ENCODE measurements at regions not wholly inside any gene's neighbourhood (a gene's known extent, or its start where the extent isn't known, plus 50 kb on each side); places are given as distances from the start of the nearest gene placed in this dataset.

DNA sequence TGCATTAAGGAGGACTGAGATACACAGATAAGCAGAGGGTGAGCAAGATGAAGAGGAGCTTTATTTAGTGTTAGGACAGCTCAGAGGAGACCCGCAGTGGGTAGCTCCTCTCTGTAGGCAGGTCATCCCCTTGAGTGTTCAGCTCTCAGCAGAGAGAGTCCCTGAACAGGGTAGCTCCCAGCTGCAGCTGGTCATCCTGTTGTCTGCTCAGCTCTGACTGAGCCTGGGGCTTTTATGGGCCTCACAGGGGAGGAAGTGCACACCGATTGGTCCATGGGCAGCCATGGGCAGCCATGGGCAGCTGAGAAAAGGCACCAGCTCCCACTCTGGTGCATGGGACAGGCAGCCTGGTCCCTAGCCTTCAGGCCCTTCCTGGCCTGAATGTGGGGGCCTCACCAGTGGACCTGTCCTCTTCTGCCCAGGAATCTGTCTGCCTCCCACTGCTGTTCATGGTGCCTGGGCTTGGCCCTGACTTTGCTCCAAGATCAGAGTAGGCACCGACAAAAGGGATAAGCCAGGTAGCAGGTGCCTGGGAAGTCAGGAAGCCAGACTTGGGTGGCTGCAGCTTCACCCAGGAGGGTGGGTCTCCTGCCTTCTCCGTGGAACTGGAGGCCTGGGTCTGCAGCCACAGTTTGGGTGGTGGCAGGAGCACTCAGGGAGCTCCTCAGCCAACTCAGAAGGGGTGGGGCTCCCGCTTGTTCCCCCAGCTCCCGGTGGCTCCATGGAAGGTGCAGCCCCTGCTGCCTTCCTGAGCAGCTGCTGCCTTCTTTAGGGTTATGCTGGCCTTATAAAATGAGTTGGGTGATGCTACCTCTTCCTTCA, 54.7 kb downstream of the MYEOV start:
- FAIRE-seq, result no peak

DNA sequence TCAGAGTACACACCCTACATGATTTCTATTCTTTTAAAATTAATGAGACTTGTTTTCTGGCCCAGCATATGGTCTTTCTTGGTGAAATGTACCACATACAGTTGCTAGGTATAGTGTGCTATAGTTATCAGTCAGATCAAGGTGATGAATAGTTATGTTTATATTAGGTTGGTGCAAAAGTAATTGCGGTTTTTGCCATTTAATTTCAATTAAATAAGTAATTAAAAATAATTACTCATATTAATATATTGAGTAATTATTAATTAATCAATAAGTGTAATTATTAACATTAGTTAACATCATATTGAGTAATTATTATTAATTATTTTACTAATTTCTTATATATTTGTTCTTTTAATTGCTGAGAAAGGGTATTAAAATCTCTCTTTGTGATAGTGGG, 56.1 kb downstream of the MYEOV start:
- FAIRE-seq, result no peak

DNA sequence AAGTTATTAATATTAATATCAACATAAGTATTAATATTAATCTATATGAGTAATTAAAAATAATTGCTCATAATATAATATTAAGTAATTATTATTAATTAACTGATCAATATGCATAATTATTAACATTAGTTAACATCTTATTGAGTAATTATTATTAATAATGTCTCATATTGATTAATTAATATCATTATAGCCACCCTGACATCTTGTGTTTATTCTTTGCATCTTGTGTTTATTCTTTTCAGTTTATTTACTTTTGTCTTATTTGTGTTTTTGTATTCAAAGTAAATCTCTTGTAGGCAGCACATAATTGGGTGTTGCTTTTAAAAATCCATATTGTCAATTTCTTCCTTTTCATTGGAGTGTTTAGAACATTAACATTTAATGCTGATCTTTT, 56.6 kb downstream of the MYEOV start:
- peak; percentile 95 for FAIRE-seq

DNA sequence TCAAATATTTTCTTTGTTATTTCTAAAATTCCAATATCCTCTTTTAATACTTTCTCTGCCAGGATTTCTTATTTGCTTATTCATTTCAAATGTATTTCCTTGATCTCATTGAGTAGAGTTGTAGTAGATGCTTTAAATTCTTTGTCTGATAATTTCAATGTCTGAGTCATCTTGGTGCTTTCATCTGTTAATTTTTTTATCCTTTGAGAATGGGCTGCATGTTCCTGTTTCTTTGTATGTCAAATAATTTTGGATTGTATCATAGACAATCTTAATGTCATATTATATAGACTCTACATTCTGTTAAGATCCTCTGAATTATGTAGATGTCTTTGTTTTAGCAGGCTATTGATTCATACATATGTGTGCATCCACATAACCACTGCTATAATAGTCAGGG, 57.5 kb downstream of the MYEOV start:
- no peak for FAIRE-seq

DNA sequence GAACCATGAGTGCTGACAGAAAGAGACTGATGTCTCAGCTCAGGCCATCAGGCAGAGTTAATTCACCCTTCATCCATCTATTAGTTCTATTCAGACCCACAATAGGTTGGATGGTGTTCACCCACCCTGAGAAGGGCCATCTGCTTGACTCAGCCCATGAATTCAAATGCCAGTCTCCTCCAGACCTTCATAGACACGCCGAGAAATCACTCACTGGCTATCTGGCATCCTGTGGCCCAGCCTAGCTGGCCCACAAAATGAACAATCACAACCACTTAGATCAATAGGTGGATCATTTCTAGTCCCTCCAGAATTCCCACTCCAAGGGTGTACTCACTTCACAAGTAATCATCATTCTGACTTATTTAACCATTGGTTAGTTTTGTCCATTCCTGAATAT, 58.2 kb downstream of the MYEOV start:
- no peak for FAIRE-seq

DNA sequence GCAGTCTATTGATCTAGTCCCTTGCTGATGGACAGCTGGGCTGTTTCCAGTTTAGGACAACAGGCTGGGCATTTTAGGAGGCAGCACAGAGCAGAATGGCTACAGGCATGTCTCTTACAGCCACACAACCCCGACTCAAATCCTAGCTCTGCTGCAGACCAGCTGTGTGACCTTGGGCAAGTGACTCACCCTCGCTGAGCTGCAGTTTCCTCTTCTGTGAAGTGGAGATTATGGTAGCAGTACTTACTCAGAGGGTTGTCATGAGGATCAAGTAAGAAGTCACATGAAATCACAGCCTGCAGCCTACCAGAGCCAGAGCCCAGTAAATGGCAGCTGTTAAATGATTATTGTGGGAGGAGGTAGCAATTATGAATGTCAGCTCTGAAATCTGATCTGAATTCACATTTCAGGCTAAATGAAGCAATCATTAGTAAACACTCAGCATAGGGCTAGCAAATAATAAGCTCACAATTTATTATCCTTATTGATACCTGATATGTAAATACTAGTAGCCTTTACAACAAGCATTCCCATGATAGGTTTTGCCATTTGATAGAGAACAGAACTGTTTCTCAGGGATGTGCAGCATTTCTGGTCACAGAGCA, 58.9 kb downstream of the MYEOV start:
- no peak for FAIRE-seq

DNA sequence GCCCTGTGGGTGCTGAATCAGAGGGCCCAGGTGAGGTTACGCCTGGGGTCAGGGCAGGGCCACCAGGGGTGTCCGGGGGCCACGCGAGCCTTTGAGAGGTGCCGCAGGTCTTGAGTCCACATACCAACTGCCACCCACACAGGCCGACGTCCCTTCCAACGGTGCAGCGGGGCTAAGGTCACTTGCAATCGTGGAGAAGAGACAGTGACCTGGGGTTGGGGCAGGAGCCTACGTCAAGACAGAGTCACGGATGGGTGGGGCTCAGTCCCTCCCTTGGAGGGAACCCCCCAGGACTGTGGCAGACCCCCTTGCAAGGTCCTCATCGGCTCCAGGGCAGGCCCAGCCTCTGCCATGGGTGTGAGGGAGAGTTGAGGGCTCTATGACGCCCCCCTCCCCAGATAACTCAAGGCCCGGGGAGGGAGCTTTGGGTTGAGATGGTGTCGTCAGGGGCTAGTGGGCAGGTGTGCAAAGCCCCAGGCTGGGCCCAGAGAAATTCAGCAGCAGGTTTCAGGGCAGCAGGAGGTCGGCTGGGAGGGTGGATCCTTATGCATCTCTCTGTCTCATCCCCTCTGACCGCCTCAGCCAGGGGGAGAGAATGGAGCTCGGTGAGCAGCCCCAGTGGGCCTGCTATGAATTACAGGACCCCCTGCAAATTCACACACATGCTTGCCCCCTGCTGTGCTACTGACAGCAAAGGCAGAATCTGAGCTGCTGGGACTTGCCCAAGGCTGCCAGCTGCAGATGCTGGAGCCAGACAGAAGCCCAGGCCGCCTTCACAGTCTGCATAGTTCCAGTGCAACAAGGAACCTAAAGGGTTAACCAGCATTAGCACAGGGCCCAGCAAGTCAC, 60.0 kb downstream of the MYEOV start:
- FAIRE-seq, result no peak

DNA sequence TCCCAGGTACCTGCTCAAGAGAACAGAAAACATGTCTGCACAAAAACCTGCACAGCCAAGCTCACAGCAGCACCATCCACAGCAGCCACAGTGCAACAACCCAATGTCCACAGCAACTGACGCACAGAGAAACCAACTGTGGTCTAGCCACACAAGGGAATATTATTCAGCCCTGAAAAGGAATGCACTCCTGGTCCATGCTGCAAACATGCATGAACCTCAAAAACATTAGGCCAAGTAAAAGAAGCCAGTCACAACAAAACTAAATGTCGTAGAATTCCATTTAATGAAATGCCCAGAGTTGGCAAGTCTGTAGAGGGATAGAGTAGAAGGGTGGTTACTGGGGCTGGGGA, 60.6 kb downstream of the MYEOV start:
- no peak for FAIRE-seq

DNA sequence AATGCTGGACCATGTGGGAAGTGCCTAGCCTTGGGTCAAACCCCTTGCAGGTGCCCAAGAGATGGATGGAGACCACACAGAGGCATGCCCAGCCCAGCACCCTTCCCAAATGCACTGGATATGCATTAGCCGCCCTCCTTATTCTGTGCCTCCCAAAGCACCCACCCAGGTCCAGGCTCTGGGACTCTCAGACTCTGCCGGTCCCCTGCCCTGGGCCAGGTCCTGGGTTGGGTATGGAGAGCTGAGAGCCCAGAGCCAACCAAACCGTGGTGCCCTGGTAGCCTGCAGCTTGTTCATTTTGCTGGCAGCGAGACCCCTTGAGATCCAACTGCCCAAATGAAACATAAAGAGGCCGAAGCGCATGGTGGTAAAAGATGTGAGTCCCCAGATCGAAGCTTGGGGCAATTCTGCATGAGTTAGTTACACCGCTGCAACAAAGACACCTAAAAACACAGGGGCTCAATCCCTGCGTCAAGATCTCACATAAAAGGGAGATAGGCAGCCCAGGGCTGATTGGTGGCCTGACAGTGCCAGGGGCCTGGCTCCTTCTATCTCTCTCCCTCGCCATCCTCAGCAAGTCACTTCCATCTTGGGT, 61.5 kb downstream of the MYEOV start:
- no peak for FAIRE-seq

DNA sequence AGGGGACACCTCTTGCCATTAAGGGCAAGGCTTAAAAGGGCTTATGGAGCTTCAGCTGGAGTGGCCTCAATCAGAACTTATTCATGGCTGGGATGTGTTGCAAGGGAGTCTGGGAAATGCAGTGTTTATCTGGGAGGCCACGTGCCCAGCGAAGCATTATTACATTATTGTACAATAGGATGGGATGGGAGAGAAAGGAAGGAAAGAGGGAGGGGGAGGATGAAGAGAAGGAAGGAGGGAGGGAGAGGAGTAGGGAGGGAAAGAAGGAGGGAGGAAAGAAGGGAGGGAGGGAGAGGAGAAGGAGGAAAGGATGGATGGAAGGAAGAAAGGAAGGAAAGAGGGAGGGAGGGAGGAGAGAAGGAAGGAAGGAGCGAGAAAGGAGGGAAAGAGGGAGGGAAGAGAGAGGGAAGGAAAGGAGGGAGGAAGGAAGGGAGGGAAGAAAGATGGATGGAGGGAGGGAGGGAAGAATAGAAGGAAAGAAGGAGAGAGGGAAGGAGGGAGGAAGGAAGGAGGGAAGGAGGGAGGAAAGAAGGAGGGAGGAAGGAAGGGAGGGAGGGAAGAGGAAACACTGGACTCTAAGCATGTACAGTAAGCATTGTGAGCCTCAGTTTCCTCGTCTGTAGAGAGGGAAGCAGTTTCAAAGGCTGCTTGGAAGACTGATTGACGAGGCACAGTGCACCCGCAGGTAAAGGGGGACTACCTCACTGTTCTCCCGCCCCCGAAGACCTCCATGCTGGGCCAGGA, 62.2 kb downstream of the MYEOV start:
- no peak for FAIRE-seq

DNA sequence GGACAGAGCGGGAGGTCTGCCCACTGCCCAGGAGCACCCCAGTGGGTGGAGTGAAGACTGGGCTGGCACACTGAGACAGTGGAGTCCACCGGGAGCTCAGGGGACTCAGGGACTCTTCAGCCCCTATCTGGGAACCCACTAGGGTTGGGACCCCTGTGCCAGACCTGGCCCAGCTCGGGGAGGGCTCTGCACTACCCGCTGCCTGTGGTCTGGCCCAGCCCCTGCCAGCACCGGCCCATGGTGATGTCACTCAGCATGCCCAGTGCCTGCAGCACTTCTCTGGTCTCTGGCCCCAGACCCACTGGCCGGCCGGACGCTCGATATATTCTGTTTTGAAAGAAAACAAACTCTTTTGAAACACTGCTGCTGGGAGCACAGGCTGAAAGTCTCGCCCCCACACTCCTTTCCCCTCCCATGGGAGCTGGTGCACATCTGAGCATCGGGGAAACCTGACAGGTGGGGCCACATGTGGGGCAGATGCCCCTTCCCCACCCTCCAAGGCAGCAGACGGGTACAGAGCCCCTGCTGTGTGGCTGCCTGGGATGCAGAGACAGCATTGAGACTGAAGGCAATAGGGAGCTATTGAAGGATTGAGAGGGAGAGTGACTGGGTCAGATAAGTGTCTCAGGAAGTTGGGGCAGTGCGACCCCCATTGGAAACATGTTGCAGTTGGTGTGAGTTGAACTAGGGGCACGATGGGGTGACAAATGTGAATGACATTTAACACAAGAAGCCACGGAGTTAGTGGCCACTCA, 62.9 kb downstream of the MYEOV start:
- no peak for FAIRE-seq

DNA sequence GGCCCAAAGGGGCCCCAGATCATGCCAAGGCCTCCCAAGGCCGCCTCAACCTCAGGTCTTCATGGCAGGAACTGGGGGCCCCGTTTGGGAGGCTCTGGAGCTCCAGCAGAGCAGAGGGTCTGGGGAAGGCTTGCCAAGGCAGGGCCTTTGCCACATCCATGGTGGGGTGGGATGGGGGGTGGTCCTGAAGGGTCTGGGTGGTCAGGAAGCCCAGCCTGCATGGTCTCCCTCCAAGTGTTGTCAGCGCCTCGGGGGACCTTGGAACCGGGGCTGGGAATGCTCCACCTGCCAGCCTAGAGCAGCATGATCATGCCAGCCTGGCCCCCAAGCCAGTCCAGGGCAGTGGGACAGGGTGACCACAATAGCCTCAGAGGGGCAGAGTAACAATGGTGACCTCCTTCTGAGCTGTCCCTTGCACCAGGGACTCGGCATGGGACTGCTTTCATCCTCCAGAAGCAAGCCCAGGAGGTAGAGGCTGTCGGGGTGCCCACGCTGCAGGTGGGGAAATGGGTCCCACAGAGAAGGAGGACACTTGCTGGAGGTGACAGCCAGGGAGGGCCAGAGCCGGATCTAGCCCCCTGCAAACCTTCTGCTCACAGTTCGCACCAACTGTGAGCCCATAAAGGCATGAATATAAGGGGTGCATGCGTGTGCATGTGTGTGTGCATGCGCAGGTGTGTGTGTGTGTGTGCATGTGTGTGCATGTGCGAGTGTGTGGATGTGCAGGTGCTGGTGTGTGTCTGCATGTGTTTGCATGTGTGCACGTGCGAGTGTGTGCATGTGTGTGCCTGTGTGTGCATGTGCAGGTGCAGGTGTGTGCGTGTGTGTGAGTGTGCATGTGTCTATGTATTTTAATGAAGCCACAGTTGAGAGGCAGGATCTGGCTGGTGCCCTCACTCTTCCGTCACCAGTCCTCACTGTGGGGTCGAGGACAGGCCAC, 63.8 kb downstream of the MYEOV start:
- FAIRE-seq, result no peak

DNA sequence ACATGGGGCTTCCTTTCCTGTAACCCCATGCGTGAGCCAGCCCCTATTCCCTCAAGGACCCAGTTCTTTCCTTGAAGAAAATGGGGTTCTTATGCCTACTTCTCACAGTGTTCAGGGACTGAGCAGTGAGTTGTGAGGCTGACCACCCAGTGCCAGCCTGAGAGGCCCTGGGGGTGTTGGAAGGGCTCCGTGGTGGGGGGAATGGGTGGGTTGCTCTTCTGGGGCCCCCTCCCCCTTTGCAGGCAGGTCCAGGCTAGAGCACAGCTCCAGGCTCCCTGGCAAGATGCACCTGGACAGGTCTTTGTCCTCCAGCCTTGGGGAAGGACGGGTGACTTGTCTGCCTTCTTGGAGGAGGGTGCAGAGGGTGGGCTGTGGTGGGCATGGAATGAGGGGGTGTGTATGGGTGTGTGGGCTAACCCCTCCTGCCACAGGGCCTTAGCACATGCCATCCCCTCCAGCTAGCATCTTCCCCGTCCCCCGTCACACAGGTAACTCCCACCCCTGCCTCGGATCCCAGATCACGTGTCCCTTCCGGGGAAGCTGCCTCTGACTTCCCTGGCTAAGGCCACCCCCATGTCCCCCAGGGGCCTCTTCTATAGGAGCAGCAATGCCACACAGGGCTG, 64.6 kb downstream of the MYEOV start:
- FAIRE-seq, result no peak

DNA sequence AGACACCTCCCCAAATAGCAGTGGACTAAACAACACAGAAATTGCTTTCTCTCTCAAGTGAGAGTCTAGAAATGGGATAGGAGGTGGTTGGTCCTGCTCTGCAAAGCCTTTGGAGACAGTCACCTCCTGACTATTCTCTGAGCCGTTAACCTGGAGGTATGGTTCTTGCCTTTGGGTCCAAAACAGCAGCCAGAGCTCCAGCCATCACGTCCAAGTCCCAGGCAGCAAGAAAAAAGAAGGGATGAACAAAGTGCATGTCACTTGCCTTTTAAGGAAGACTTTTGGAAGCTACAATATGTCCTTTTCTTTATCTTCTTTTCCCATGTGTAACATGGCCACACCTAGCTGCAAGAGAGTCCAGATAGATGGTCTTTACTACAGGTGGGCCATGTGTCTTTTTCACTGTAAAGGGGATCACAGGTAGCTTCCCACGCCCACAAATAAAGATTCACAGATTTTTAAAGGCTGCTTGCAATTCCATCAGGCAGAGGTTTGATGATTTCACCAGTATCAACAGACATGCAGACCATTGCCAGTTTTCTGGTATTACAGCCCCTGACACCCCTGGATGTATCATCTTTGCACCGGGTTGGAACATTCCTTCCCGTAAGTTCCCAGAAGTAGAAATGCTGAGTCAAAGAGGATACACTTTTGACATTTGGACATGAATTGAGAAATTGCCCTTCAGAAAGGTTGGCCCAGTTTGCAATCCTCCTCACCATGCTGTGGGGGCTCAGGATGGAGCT, 66.0 kb downstream of the MYEOV start:
- no peak for FAIRE-seq

DNA sequence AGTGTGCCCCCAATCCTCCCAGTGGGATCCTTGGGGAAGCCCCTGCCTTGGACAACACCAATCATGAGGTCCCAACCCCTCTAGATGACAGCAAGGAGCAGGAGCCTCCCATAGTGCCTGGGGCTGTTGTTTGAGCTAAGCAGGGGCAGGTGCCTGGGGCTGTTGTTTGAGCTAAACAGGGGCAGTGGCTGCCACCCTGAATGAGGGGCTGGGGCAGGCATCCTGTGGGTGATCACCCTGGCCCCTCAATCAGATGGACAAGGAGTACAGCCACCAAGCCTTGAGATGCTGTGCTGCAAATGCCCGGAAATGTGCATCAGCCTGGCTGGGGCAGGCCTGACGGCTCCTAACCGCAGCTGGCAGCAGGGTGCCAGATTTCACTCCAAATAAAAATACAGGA, 66.7 kb downstream of the MYEOV start:
- no peak for FAIRE-seq

DNA sequence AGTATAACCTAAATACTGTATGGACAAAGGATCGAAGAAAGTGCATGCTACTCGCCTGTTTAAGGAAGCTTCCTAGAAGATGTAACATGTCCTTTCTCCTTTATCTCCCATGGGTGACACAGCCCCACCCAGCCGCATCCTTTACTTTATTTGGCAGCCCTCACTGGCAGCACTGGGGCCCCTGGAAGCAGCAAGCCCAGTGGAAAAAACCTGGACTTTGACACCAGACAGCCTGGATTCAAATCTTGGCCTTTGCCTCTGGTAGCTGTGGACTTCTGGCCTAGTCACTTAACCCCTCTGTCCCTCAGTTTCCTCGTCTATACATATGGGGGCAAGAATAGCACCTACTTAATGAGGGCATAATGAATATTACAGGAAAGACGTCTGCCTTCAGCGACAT, 67.1 kb downstream of the MYEOV start:
- no peak for FAIRE-seq

DNA sequence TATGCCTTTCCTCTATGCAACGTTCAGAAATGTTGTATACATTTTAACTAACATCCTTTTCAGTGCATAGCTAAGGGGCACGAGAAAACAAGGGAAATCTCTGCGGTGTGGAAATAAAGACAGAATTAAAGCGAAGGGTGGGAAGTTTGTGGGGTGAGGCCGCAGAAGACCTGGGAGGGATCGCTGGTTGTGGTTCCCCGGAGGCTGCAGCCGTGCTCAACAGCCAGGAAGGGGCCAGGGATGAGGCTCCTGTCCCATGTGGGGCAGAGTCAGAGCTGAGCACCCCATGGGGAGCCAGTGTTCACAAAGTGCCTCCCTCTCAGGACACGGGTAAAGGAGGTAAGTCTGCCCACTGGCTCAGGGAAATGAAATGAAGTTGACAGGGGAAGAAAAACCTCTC, 67.5 kb downstream of the MYEOV start:
- FAIRE-seq, result no peak

DNA sequence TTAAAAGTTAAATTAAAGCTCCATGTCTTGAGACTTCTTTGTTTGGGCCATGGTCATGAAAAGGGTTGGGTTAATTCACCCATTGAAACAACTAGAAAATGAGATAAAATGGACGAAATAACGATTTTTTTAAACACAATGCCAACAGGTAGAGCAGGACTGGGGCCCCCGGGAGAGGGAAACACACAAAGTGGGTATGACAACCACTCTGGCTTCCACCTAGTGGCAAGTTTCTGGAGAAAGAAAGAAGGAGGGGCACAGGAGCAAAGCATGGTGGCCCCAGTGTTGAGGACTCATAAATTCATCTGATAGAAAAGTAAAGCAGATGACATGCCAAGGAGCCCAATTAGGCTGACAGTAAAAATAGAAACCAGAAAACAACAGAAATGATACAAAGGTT, 68.4 kb downstream of the MYEOV start:
- FAIRE-seq, result no peak

DNA sequence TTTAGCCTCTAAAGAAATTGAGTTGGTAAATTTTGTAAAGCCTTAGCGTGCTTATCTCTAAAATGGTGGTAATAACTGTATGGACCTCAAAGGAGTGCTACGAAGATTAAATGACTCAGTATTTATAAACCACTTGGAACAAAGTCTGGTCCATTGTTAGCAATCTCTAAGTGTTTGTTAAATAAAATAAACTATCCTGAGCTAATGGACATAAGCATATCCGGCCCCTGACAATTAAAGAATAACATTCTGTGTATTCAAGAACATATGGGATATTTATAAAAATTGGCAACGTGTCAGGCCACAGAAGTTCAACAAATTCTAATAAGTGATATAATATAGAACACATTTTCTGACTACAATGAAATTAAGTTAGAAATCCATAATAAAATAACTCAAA, 71.0 kb downstream of the MYEOV start:
- FAIRE-seq, result no peak

DNA sequence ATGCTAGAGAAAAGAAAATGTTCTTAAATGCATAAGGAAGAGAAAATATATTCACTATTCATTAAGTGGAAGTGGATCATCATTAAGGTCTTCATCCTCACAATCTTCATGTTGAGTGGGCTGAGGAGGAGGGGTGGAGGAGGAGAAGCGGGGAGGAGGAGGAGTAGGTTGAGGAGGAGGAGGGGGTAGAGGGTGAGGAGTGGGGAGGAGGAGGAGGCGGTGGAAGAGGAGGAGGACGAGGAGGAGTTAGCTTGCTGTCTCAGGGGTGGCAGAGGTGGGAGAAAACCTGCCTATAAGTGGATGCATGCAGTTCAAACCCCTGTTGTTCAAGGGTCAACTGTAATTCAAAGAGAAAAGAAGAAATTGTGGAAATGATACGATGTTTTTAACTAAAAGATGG, 71.6 kb downstream of the MYEOV start:
- no peak for FAIRE-seq

Data from colon (tissue), 2 donors.